MCF 10A (cell line): ENCODE measurements at regions not wholly inside any gene's neighbourhood (a gene's known extent, or its start where the extent isn't known, plus 50 kb on each side); places are given as distances from the start of the nearest gene placed in this dataset.

Experiments used
- BruUV-seq: library from RNA; stranded (reverse); fragments of 400-500 nt; replicated peaks from 2 replicates; lab custom pipeline; 2021; lab: Mats Ljungman, UMichigan
- CTCF ChIA-PET: fragments of 300-600 bp; sonication (Branson Sonifier 250); formaldehyde crosslinking; extraction: SDS; loops from one replicate; lab custom pipeline; 2021; ENCODE audit warnings: antibody characterized with exemption, inconsistent platforms; lab: Yijun Ruan, JAX
- POLR2A ChIA-PET: fragments of 300-600, 350-650 bp; sonication (Branson Sonifier 250); formaldehyde crosslinking; extraction: SDS; loops from one replicate; lab custom pipeline; 2020; ENCODE audit warnings: antibody characterized with exemption, inconsistent platforms; lab: Yijun Ruan, JAX
- DNase-seq: peaks from one replicate; pipeline ENCODE4 v3.0.0-alpha.2; 2018; ENCODE audit not compliant: unreplicated experiment
- H3K27ac Mint-ChIP-seq: one replicate; pipeline ENCODE4 v1.8.0; 2022; ENCODE audit warnings: mild to moderate bottlenecking, low read depth, mixed read lengths; ENCODE audit not compliant: unreplicated experiment
- H3K27me3 Mint-ChIP-seq: one replicate; pipeline ENCODE4 v1.8.0; 2022; ENCODE audit warnings: mixed read lengths; ENCODE audit not compliant: insufficient read depth, unreplicated experiment
- H3K36me3 Mint-ChIP-seq: one replicate; pipeline ENCODE4 v1.8.0; 2022; ENCODE audit warnings: mild to moderate bottlenecking, moderate library complexity, mixed read lengths; ENCODE audit not compliant: insufficient read depth, unreplicated experiment
- H3K4me1 Mint-ChIP-seq: one replicate; pipeline ENCODE4 v1.8.0; 2022; ENCODE audit warnings: mixed read lengths; ENCODE audit not compliant: insufficient read depth, unreplicated experiment
- H3K4me3 Mint-ChIP-seq: one replicate; pipeline ENCODE4 v1.8.0; 2022; ENCODE audit warnings: mild to moderate bottlenecking, moderate library complexity, mixed read lengths; ENCODE audit not compliant: unreplicated experiment
- H3K9me3 Mint-ChIP-seq: one replicate; pipeline ENCODE4 v1.8.0; 2022; ENCODE audit warnings: mixed read lengths; ENCODE audit not compliant: unreplicated experiment
- intact Hi-C: fragments of 100-400 bp; cut with micrococcal nuclease; formaldehyde crosslinking; loops from 2 replicates; pipeline ENCODE4 v1.14.1; 2022
- TF ChIP-seq, protein P1 (sequence below): fragments of 200-600 bp; IDR thresholded peaks from one replicate; pipeline ENCODE4 v1.8.0; 2022; ENCODE audit warnings: antibody characterized with exemption, mild to moderate bottlenecking; ENCODE audit not compliant: unreplicated experiment

DNA sequence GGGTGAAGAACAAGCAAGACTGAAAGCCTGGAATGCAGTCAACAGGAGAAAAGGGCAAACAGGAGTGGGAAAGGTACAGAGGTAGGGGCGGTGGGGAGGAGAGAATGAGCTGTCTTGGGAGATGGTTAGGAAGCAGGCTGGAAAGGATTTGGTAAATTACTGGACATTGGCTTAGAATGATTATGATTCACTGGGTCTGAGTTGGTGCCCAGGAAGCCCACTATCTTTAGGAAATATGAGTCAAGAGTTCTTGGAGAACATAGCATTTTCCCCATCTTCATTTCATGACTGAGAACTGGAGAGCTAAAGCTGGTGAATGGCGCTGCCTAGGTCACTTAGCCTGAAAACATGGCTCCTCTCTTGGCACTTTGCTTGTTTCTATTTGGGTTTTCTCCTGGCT, 74.7 kb upstream of the C3orf80 start:
- CTCF ChIA-PET = interaction anchor here (0.6 to 2.2 kb wide), 3 partner anchors 12 to 123 kb away, joined by 3 to 14 read pairs (median 3); no protein-coding TSS in a partner anchor
- Mint-ChIP-seq H3K4me3 (no peak overlapping the region), H3K27me3 (no peaks in the 10 kb centered on the region), H3K27ac (no peak overlapping the region), H3K36me3 (no peaks in the 10 kb centered on the region), H3K4me1 (peaks cover 6% of the 10 kb centered on the region), H3K9me3 (peaks cover 8% of the 10 kb centered on the region)
- TF ChIP-seq, protein P1, sequence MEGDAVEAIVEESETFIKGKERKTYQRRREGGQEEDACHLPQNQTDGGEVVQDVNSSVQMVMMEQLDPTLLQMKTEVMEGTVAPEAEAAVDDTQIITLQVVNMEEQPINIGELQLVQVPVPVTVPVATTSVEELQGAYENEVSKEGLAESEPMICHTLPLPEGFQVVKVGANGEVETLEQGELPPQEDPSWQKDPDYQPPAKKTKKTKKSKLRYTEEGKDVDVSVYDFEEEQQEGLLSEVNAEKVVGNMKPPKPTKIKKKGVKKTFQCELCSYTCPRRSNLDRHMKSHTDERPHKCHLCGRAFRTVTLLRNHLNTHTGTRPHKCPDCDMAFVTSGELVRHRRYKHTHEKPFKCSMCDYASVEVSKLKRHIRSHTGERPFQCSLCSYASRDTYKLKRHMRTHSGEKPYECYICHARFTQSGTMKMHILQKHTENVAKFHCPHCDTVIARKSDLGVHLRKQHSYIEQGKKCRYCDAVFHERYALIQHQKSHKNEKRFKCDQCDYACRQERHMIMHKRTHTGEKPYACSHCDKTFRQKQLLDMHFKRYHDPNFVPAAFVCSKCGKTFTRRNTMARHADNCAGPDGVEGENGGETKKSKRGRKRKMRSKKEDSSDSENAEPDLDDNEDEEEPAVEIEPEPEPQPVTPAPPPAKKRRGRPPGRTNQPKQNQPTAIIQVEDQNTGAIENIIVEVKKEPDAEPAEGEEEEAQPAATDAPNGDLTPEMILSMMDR = no peak
- POLR2A ChIA-PET = interaction anchor here (0.6 kb wide), 1 partner anchor 86 kb away, joined by 4 read pairs; no protein-coding TSS in a partner anchor
- peak; percentile 18 for DNase-seq
- BruUV-seq = no TSS peak
- intact Hi-C loops = no loop called here

DNA sequence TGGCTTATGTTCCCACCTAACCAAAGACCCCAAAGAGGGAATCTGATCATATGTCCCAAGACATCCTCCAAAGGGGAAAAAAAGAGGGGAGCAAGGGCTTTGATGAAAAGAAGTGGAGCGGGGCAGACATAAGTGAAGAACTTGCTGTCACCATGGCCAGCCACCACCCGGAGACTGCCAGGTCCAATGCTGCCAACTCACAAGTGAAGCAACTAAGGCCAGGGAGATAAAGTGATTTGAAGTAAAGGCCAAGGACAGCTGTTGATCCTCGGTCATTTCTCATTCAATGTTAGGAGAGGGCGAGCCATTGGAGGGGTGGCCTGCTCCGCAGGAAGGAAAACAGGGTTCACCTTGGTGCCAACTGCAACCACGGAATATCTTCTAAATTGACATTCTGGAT, 72.6 kb upstream of the C3orf80 start:
- Mint-ChIP-seq H3K4me1 (peaks cover 6% of the 10 kb centered on the region), H3K27me3 (no peaks in the 10 kb centered on the region), H3K36me3 (no peaks in the 10 kb centered on the region), H3K9me3 (peaks cover under 1% of the 10 kb centered on the region), H3K4me3 (no peak overlapping the region), H3K27ac (no peak overlapping the region)
- intact Hi-C loops = no loop called here
- ChIA-PET POLR2A (interaction anchor here (0.7 kb wide), 1 partner anchor 168 kb away, joined by 3 read pairs; no protein-coding TSS in a partner anchor), CTCF (interaction anchor here (0.7 to 1.4 kb wide), 2 partner anchors 9 to 10 kb away, joined by 5 read pairs; no protein-coding TSS in a partner anchor)
- no peak for DNase-seq
- BruUV-seq = no TSS peak
- TF ChIP-seq, protein P1 = no peak

DNA sequence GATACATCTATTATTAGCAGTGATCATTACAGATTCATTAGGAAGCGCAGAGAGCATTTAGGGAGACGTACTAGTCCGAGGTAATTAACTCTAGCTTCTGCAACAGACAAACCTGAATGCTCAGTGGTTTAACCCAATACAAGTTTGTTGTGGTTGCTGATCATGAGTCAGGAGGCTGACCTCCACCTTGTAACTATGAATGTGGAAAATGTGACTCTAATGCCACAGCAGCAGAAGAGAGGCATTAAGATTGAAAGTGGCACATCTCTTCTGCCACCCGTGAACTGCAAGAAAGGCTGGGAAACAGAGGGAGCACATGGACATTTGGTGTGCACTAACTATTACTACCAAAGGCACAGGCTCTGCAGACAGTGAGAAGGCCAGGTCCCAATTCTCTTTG, 71.2 kb upstream of the C3orf80 start:
- no peak overlapping the region for H3K4me3 Mint-ChIP-seq
- no peaks in the 10 kb centered on the region for H3K36me3 Mint-ChIP-seq
- BruUV-seq = no TSS peak
- DNase-seq = no peak
- intact Hi-C loops = no loop called here
- no peaks in the 10 kb centered on the region for H3K9me3 Mint-ChIP-seq
- TF ChIP-seq, protein P1 = no peak
- CTCF ChIA-PET = interaction anchor here (1.1 kb wide), 1 partner anchor 8 kb away, joined by 3 read pairs; no protein-coding TSS in a partner anchor
- H3K27ac Mint-ChIP-seq = no peak overlapping the region
- peaks cover 6% of the 10 kb centered on the region for H3K4me1 Mint-ChIP-seq
- no peaks in the 10 kb centered on the region for H3K27me3 Mint-ChIP-seq
- POLR2A ChIA-PET = no interaction called here

DNA sequence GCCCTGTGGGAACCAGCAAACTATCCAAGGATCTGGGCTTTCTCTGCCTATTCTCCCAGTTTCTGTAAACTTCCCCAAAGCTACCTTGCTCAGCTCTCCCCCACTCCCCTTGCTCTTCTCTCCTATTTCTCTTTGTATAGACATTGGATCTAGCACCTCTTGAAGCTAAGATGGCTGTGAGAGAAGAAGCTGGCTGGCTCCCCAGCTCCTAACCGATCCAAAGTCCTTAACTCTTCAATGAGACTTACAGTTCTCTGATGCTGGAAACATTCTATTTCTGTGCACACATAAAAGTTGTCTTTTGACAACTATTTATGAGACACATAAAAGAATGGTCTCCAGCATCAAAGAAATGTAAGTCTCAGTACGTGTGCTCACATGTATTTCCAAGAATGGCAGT, 70.6 kb upstream of the C3orf80 start:
- POLR2A ChIA-PET = no interaction called here
- Mint-ChIP-seq H3K4me3 (no peak overlapping the region), H3K4me1 (peaks cover 6% of the 10 kb centered on the region), H3K27me3 (no peaks in the 10 kb centered on the region), H3K27ac (no peak overlapping the region), H3K36me3 (no peaks in the 10 kb centered on the region), H3K9me3 (no peaks in the 10 kb centered on the region)
- TF ChIP-seq, protein P1 = no peak
- no TSS peak for BruUV-seq
- CTCF ChIA-PET = no interaction called here
- intact Hi-C loops = no loop called here
- no peak for DNase-seq
